Epithelial cell of proximal tubule (primary cell): ENCODE measurements at regions not wholly inside any gene's neighbourhood (a gene's known extent, or its start where the extent isn't known, plus 50 kb on each side); places are given as distances from the start of the nearest gene placed in this dataset.
"Not testable (repeated sequence)": the region's sequence is repeated elsewhere in the genome, so short reads cannot be mapped to it uniquely, and the experiment has no call there.

Experiments
- DNase-seq: peaks from one replicate; pipeline ENCODE4 v3.0.0-alpha.2; 2011; ENCODE audit warnings: low read depth
- H3K4me3 ChIP-seq: 2 replicates; pipeline ENCODE4 v1.5.1; 2011; ENCODE audit warnings: low read depth, mild to moderate bottlenecking, low read length
- CTCF ChIP-seq: conservative IDR thresholded peaks from 2 replicates; pipeline ENCODE4 v1.5.1; 2012; ENCODE audit warnings: low read depth, mild to moderate bottlenecking, low read length

DNA sequence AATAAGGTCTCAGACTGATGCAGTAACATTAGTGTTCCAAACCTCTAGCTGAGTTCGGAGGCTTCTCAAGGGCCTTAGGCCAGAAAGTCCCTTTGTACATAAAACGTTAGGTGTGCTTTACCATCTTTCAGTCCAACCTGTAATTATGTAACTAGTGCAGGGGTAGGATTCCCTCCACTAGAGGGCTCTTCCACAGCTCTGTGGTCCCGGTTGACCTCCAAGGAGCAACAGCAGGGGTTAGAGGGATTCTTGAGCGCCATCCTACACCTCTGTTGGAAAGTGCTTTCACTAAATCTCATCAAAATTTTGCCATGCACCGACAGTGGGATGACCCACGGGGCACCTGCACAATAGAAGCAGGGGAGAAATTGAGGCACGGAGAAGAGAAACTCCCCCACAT is 155.8 kb upstream of the LRP1B start:
- TF ChIP-seq CTCF, result peak; percentile 70
- no peak overlapping the region for H3K4me3 ChIP-seq
- no peak for DNase-seq

DNA sequence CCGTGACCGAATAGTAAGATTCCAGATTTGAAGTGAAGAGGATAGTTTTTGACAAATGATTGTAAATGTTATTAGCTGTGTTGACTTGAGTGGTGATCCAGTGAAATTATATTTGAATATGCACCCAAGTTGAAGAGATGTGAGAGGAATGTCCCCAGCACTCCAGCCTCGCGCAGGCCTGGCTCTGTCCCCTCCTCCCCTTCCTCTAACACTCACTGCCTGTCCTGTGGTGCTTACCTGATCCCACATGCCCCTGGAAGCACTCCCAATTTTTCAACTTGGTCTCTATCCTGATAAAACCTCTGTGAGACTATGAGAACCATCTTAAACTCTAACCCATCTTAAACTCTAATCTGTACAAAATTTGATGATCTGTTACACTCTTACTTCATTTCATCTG is 154.7 kb upstream of the LRP1B start:
- H3K4me3 ChIP-seq, result no peak overlapping the region
- DNase-seq, result no peak
- no peak for TF ChIP-seq CTCF

- not testable (repeated sequence) for H3K4me3 ChIP-seq, DNase-seq
These were observed 153.5 kb upstream of the LRP1B start for GRCh38 chr2:142284336-142284735.

GRCh38 chr2:142280831-142281230 is 150.0 kb upstream of the LRP1B start:
- no peak for DNase-seq
- no peak for TF ChIP-seq CTCF
- H3K4me3 ChIP-seq, result no peak overlapping the region

GRCh38 chr2:142270990-142271389 is 140.2 kb upstream of the LRP1B start:
- no peak for DNase-seq
- no peak overlapping the region for H3K4me3 ChIP-seq
- no peak for TF ChIP-seq CTCF

DNA sequence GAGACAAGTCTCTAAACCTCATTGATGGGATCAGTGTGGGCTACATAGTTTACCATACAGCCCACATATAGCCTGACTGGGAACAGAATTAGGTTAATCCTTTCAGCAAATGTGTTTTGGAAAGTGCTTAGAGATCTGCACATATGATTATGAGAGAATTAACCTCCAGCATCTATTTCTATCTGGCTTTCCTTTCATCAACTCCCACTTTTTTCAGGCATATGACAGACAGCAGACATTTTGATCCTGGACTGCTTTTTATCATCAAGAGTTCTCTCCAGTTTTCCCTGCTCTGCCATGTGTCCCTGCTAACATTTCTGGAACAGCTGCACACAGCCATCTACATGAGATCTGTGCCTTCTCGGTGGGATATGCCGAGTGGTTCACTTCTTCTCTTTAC is 139.5 kb upstream of the LRP1B start:
- DNase-seq, result no peak
- H3K4me3 ChIP-seq, result no peak overlapping the region
- TF ChIP-seq CTCF, result no peak

GRCh38 chr2:142259356-142259755 is 128.5 kb upstream of the LRP1B start:
- DNase-seq, result no peak
- H3K4me3 ChIP-seq, result no peak overlapping the region
- TF ChIP-seq CTCF, result no peak

DNA sequence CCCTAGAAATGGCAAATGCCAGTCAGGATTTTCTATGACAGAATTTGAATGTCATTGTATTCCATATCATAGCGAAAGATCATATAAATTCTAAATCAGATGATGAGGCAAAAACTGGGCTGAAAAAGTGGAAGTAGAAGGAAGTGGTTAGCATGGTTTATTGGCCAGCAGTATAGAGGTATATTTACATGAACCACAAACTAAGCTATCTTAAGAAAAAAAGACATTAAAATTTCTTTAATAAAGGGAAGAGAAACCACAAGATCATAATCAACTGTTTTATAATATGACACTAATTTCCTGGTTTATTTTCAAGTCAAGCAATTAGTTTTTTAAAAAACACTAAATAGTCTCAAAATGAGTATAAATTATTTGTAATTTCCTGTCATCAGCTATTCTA is 123.2 kb upstream of the LRP1B start:
- no peak overlapping the region for H3K4me3 ChIP-seq
- no peak for TF ChIP-seq CTCF
- DNase-seq, result no peak
